Heart right ventricle (tissue), 16 donors: ENCODE measurements at regions not wholly inside any gene's neighbourhood (a gene's known extent, or its start where the extent isn't known, plus 50 kb on each side); places are given as distances from the start of the nearest gene placed in this dataset.

ENCODE experiments used
- ATAC-seq, 8 donors: fragments of 200-7000 bp; cut with Tn5 transposase; one replicate each; pipeline ENCODE4 v1.9.1; 2020; ENCODE audit warnings: mild to moderate bottlenecking in 8 of 8, moderate library complexity in 8 of 8, moderate number of reproducible peaks in 1 of 8
- DNase-seq, 2 donors: peaks; one replicate each; pipeline ENCODE4 v3.0.0-alpha.2; 2020
- H3K27ac ChIP-seq, 10 donors: fragments of 200-600 bp; sonication (generic) in 2 of 10; one replicate each; pipeline versions ENCODE4 v1.5.0 to v1.8.0; 2020 to 2022; ENCODE audit warnings: mild to moderate bottlenecking in 3 of 10
- H3K27me3 ChIP-seq, 7 donors: fragments of 200-600 bp; one replicate each; pipeline ENCODE4 v1.8.0; 2021 to 2022; ENCODE audit warnings: mild to moderate bottlenecking in 2 of 7
- H3K36me3 ChIP-seq, 9 donors: fragments of 200-600 bp; sonication (generic) in 1 of 9; one replicate each; pipeline versions ENCODE4 v1.5.0 to v1.8.0; 2020 to 2022; ENCODE audit warnings: mild to moderate bottlenecking in 2 of 9
- H3K4me1 ChIP-seq, 9 donors: fragments of 200-600 bp; sonication (generic) in 1 of 9; one replicate each; pipeline versions ENCODE4 v1.5.0 to v1.8.0; 2020 to 2022; ENCODE audit warnings: mild to moderate bottlenecking in 4 of 9
- H3K4me3 ChIP-seq, 10 donors: fragments of 200-600 bp; sonication (generic) in 2 of 10; one replicate each; pipeline versions ENCODE4 v1.5.0 to v1.8.0; 2020 to 2022; ENCODE audit warnings: mild to moderate bottlenecking in 7 of 10, moderate library complexity in 2 of 10
- H3K9me3 ChIP-seq, 11 donors: fragments of 200-600 bp in 10 of 11; sonication (generic) in 2 of 11; one replicate each; pipeline versions ENCODE4 v1.5.0 to v1.8.0; 2013 to 2022; ENCODE audit warnings: mild to moderate bottlenecking in 2 of 11, control low read depth in 1 of 11, moderate library complexity in 1 of 11
- WGBS, 2 donors: extraction: QIAGEN DNeasy Blood & Tissue Kit; methylation state at CpG; one replicate each; pipeline ENCODE4 v1.1.7; 2013; ENCODE audit warnings: inconsistent platforms in 1 of 2; 5-methylcytosine and 5-hydroxymethylcytosine counted together
- intact Hi-C, 10 donors: fragments of 100-400 bp; cut with DNase I; formaldehyde crosslinking; loops; one replicate each; pipeline versions ENCODE4 v1.11.1 to v1.14.2; 2022
- TF ChIP-seq, protein P1 (sequence below), 9 donors: fragments of 200-600 bp; sonication (generic) in 2 of 9; IDR thresholded peaks; one replicate each; pipeline versions ENCODE4 v1.5.0 to v1.8.0; 2021 to 2022; ENCODE audit warnings: antibody characterized with exemption in 9 of 9, mild to moderate bottlenecking in 5 of 9, moderate library complexity in 1 of 9
- donor health status: Arrhythmogenic right ventricular cardiomyopathy.
- donor health status: ischemic (EF 13 %, LVEDD 7.1; RV severe dilation, severe dysfunction).
- donor health status: healthy with polysubstance abuse.
- donor health status: DM: no; HTN: yes; CAD: no.
- donor health status: DM: no; HTN: no; CAD: no.
- donor health status: ischemic (EF 25% LVEDD 6.9; RV normal size, moderate dysfunction).
- donor health status: ischemic (EF 25% LVEDD 5.7; RV mildly dilated, moderate dysfunction).
- donor health status: healthy.
- donor health status: DM: yes; HTN: yes; CAD: no.
- donor health status: Ischemic cardiomyopathy.
- donor health status: ischemic (EF 35%, LVEDD 5.7; RV mildly dilated, moderate dysfunction).
- donor health status: nonischemic (EF 11% LVEDD 7.7; RV severe dilation, severe dysfunction).
- donor health status: DM: yes; HTN: yes; CAD: no.
- donor health status: PGD.
- donor health status: ischemic (EF 29% LVEDD 5.4; RV normal size, mild dysfunction).
- donor health status: nonischemic (EF 23%, LVEDD 6.1; RV moderate dilation, normal function).

DNA sequence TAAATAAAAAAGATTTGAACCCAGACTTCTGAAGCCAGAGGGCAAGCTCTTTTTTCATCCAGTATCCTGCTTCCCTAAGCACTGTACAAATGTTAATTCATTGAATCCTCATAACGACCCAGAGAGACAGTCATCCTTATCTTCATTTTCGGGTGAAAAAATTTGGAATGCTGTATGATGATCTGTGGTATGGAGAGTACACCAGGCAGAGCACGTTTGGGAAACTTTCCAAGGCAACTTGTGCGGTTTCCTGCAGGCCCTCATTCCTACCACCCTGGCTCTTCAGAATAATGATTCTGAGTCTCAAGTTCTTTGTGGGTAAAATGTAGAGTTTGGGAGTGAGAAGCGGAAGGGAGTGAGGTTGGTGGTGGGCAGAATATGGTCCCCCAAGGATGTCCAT lies 177.9 kb upstream of the CADM1 start:
- peaks cover 0 to 13% (median 0%) of the 10 kb centered on the region in 9 donors for H3K4me1 ChIP-seq
- H3K4me3 ChIP-seq = no peak overlapping the region
- no peak overlapping the region for H3K27ac ChIP-seq
- H3K36me3 ChIP-seq = no peaks in the 10 kb centered on the region
- peaks cover 0 to 10% (median 3%) of the 10 kb centered on the region in 7 donors for H3K27me3 ChIP-seq
- ATAC-seq (no peak), DNase-seq (no peak)
- WGBS, 2 donors = 77 to 81% methylated on average over 5 of the region's 5 CpGs
- TF ChIP-seq, protein P1, sequence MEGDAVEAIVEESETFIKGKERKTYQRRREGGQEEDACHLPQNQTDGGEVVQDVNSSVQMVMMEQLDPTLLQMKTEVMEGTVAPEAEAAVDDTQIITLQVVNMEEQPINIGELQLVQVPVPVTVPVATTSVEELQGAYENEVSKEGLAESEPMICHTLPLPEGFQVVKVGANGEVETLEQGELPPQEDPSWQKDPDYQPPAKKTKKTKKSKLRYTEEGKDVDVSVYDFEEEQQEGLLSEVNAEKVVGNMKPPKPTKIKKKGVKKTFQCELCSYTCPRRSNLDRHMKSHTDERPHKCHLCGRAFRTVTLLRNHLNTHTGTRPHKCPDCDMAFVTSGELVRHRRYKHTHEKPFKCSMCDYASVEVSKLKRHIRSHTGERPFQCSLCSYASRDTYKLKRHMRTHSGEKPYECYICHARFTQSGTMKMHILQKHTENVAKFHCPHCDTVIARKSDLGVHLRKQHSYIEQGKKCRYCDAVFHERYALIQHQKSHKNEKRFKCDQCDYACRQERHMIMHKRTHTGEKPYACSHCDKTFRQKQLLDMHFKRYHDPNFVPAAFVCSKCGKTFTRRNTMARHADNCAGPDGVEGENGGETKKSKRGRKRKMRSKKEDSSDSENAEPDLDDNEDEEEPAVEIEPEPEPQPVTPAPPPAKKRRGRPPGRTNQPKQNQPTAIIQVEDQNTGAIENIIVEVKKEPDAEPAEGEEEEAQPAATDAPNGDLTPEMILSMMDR (IDR thresholded peaks at IDR 0.05) = no peak
- intact Hi-C loops = no loop called here
- H3K9me3 ChIP-seq = peaks cover 0 to 5% (median 0%) of the 10 kb centered on the region in 11 donors

DNA sequence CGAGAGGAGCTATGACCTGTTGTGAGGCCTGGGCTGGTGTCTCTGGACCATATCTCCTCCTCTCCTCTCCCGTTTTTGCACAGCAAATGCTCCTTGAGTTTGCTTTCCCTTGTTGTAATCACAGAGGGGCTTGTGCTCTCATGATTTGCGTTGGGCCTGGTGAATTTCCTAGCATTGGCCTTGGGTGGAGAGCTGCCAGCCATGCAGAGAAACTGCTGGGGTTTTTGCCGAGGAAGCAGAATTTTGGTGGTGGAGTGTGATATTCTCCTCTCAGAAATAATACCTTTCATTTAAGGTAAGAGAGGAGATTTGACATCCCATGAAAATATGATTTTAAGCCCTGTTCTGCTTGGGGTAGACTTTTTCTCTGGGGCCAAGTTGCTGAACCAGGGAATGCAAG lies 175.7 kb upstream of the CADM1 start:
- Histone ChIP-seq H3K36me3 (no peaks in the 10 kb centered on the region), H3K9me3 (no peaks in the 10 kb centered on the region), H3K27me3 (peaks cover 0 to 4% (median 0%) of the 10 kb centered on the region in 7 donors), H3K4me1 (peaks cover 0 to 13% (median 0%) of the 10 kb centered on the region in 9 donors), H3K4me3 (no peak overlapping the region), H3K27ac (no peak overlapping the region)
- DNase-seq (no peak), ATAC-seq (no peak)
- TF ChIP-seq, protein P1 (IDR thresholded peaks at IDR 0.05) = no peak
- intact Hi-C loops = loop anchor here in 7 of 10 donors (5.0 to 10.0 kb wide), 4 partner anchors 155 to 345 kb away; partner anchors contain the start of gene CADM1 (in 6 of the 7)
- WGBS, 2 donors = 70 to 79% methylated on average over 4 of the region's 4 CpGs

DNA sequence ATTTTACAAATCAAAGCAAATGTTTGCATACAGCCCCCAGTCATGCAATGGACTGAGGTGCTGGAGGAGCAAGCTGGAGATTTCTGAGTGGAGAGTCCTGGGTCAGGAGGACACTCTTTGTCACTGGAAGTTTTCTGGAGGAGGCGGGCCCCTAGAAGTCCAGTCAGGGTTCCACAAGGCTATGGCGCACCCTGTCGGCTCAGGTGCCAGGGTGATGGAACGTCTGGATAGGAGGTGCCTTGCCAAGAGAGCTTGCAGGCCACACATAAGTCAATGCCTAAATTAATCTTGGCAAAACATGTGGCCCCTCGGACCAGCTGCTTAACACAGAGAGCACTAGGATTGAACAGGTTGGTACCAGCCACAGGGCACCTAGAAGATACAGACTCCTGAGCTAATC lies 174.7 kb upstream of the CADM1 start:
- Histone ChIP-seq H3K27ac (no peak overlapping the region), H3K36me3 (no peaks in the 10 kb centered on the region), H3K4me3 (no peak overlapping the region), H3K9me3 (no peaks in the 10 kb centered on the region), H3K27me3 (peaks cover 0 to 4% (median 0%) of the 10 kb centered on the region in 7 donors), H3K4me1 (peaks cover 0 to 13% (median 0%) of the 10 kb centered on the region in 9 donors)
- DNase-seq = peak; percentile 25 to 33
- ATAC-seq = peak; percentile 70 to 89 (median 77)
- TF ChIP-seq, protein P1 (IDR thresholded peaks at IDR 0.05) = peak in 7 of 9 donors; percentile 14 to 47 (median 34)
- 60 to 61% methylated on average over 5 of the region's 5 CpGs for WGBS, 2 donors
- intact Hi-C loops = loop anchor here in 7 of 10 donors (5.0 to 10.0 kb wide), 4 partner anchors 154 to 344 kb away; partner anchors contain the start of gene CADM1 (in 6 of the 7)

DNA sequence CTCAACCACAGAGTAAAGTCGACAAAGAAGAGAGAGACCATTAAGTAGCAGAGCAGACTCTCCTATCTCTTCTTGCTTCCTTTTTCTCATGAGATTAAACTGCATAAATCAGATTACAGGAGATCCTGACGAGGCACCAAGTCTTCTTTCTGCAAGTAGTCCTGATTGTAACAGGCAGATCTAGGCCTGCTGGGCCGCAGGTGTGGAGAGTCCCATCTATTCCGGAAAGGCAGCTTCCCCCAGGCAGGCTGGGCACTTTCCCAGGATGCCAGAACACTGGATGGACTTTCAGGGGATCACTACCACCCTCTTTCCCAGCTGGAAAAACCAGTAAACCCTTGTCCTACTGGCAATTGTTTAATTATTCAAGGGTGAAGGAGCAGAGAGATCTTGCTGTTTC lies 173.0 kb upstream of the CADM1 start:
- intact Hi-C loops = loop anchor here in 7 of 10 donors (5.0 to 10.0 kb wide), 4 partner anchors 152 to 342 kb away; partner anchors contain the start of gene CADM1 (in 6 of the 7)
- TF ChIP-seq, protein P1 (IDR thresholded peaks at IDR 0.05) = no peak
- Histone ChIP-seq H3K27ac (no peak overlapping the region), H3K9me3 (no peaks in the 10 kb centered on the region), H3K4me1 (peaks cover 0 to 13% (median 6%) of the 10 kb centered on the region in 9 donors), H3K27me3 (peaks cover 0 to 4% (median 0%) of the 10 kb centered on the region in 7 donors), H3K36me3 (no peaks in the 10 kb centered on the region), H3K4me3 (no peak overlapping the region)
- DNase-seq = no peak
- no peak for ATAC-seq
- WGBS, 2 donors = 76 to 85% methylated on average over 4 of the region's 4 CpGs
